Breast epithelium (tissue), 3 donors: ENCODE measurements at regions not wholly inside any gene's neighbourhood (a gene's known extent, or its start where the extent isn't known, plus 50 kb on each side); places are given as distances from the start of the nearest gene placed in this dataset.

Experiments used
- POLR2AphosphoS5 ChIP-seq, 3 donors: sonication (generic); formaldehyde crosslinking; IDR thresholded peaks; one replicate each; pipeline ENCODE4 v1.6.1; 2017; ENCODE audit warnings: antibody characterized with exemption in 3 of 3
- TF ChIP-seq, protein P1 (sequence below), 3 donors: fragments of 450-650 bp; IDR thresholded peaks; one replicate each; pipeline ENCODE4 v1.5.1; 2016 to 2017; ENCODE audit warnings: antibody characterized with exemption in 3 of 3, mild to moderate bottlenecking in 3 of 3, moderate library complexity in 3 of 3

DNA sequence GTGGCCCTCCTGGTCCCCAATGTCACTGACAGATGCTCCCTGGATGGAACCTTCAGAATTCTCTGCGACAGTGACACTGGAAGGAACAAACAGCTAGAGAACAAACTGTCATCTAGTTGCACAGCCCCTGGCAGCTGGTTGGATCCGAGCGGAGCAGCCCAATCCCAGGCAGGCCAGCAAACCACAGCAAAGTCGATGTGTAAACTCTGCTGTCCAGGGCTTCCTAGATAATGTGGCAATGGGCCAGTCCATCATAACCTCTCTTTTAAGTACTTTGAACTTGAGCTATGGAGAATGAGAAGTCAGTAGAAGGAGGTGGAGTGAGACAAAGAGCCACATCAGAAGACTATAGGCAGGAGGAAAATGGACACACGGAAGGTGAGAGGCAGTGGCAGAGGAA is 323.0 kb downstream of the CBLN1 start:
- TF ChIP-seq, protein P1, sequence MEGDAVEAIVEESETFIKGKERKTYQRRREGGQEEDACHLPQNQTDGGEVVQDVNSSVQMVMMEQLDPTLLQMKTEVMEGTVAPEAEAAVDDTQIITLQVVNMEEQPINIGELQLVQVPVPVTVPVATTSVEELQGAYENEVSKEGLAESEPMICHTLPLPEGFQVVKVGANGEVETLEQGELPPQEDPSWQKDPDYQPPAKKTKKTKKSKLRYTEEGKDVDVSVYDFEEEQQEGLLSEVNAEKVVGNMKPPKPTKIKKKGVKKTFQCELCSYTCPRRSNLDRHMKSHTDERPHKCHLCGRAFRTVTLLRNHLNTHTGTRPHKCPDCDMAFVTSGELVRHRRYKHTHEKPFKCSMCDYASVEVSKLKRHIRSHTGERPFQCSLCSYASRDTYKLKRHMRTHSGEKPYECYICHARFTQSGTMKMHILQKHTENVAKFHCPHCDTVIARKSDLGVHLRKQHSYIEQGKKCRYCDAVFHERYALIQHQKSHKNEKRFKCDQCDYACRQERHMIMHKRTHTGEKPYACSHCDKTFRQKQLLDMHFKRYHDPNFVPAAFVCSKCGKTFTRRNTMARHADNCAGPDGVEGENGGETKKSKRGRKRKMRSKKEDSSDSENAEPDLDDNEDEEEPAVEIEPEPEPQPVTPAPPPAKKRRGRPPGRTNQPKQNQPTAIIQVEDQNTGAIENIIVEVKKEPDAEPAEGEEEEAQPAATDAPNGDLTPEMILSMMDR (IDR thresholded peaks at IDR 0.05): no peak
- no peak for TF ChIP-seq POLR2AphosphoS5 (IDR thresholded peaks at IDR 0.05)
